ENCODE measurements at regions not wholly inside any gene's neighbourhood (a gene's known extent, or its start where the extent isn't known, plus 50 kb on each side); places are given as distances from the start of the nearest gene placed in this dataset.

DNA sequence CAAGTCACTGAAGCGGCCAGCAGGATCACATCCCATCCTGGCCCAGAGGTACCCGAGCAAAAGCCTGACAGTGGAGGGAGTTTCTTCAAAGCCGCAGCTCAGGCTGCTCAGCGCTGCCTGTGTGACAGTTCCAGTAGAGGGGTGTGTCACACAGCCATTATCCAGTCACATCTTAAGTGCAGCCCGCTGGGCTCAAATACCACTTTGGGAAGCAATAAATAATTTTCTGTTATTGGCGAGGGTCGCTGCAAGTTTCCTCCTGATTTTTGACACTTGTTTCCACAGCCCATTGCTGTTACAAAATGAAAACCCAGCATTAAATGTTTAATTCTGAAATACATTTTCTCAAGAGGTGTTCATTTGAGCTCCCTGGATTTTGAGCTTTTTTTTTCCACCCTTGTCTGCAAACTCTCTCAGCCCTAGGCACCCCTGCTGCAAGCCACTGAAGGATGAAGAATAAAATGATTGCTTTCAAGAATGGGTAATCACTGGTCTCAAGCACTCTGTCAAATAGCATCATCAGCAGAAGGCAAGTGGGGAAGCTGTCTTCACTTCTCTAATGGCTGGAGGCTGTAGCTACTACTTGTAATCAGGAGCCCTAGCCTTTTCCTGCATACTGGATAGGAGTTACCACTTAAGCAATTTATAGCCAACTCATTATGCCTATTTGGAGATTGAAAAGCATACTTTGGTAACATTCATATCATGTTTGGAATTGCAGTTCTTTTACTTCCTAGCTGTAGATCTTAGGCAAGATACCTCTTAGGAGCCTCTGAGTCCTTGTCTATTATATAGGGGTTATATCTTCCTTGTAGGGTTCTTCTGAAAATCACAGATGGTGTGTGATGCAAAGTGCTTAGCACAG is 373.7 kb downstream of the METTL15 start:
- no peak for DNase-seq (ENCODE audit: low spot score)

DNA sequence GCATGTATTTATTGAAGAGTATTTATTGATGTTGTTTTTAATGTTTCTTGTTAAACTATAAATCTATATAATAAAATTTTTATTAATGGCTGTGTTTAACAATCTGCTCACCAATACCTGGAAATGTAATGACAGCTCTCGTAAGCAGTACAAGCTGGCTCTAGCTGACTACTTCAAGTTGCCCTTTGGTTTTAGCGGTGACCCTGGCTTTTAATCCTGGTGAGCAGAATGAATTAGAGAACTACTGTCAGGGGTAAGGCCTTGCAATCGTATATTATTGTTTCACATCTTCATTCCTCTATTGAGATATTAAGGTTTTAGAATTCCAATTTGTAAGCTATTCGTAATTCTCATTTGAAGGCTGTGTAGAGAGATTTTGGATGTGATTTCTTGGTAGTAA is 372.2 kb downstream of the METTL15 start:
- no peak for DNase-seq (ENCODE audit: low spot score)

DNA sequence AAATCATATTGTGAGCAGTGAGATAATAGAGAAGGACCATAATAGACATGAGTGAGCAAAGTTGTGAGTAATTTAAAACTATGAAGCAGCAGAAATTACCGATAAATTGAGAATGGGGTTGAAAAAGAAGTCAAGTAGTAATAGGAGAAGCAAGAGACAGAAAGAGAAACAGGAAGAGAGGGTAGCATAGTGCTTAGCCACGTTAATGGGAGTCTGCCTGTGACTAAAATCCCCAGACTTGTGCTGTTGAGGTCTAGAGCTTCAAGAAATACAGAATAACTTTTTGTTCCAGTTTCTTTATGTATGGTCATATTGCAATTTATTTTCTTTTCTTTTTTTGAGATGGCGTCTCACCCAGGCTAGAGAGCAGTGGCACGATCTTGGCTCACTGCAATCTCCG is 368.7 kb downstream of the METTL15 start:
- DNase-seq (ENCODE audit: low spot score): no peak

DNA sequence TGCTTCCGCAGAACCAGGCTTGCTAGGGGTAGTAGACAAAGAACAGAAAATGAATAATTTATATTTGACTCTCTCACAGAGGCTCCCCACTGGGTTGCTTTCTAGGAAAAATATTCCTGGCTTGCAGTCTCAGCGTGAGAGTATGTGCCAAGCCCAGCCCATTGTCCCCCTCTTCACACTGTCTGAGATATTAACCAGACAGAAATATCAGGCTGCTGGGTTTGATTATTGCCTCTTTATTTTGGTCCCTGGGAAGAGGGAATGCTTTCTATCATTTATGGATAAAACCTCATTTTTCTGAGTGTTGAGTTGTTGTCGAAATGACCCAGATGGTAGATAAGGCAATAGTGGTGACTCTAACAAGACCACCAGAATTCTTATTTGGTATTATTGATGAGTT is 367.9 kb downstream of the METTL15 start:
- DNase-seq (ENCODE audit: low spot score): peak; percentile 73

DNA sequence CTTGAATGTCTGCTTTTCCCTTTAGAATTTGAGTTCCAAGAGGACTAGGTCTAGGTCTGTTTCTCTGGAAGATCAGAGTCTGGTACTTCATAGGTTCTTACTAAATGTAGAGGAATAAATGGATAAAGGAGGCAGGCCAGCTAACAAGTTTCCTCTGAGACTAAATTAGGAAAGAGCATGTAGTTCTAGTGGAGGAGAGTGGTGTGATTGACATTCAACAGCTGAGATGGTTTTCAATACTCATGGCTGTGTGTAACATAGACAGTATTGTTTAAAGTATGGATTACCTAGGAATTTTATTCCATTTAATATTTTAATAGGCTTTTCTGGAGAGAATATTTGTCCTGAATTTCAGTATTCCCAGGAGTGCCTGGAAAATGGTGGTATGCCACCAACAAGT is 364.7 kb downstream of the METTL15 start:
- no peak for DNase-seq (ENCODE audit: low spot score)

DNA sequence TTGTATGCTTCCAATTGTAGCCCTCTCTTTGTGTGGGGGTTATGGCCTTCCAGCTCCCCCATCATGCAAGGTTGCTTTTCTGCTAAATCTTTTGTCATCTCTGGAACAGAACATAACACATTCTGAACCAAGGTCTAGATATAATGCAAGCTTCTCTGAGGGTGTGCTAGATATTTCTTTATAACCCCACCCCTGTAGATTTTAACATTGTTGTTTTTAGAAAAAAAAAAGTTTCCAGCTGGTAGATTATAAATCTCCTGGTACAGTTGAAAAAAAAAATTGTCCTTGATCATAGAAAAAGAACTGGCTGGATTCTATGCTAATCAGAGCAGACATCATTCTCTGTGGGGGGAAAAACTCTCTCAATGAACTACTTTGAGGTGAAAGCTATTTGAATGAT is 363.3 kb downstream of the METTL15 start:
- DNase-seq (ENCODE audit: low spot score): no peak

DNA sequence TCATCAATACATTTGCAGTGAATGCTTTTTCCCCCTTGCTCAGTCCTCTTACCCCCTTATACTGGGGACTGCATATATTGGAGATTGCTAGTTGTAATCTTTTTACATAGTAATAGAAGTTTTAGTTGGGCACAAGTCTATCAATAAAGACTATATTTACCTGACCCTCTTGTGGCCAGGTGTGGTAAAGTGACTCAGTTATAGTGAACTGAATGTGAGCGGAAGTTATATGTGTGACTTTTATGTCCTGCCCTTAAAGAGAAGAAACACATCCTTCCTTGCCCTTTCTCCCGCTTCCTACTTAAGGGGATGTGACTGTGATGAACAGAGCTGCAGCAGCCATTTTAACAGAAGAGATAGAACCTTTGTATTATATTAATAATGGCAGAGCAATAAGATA is 362.0 kb downstream of the METTL15 start:
- DNase-seq (ENCODE audit: low spot score): no peak

DNA sequence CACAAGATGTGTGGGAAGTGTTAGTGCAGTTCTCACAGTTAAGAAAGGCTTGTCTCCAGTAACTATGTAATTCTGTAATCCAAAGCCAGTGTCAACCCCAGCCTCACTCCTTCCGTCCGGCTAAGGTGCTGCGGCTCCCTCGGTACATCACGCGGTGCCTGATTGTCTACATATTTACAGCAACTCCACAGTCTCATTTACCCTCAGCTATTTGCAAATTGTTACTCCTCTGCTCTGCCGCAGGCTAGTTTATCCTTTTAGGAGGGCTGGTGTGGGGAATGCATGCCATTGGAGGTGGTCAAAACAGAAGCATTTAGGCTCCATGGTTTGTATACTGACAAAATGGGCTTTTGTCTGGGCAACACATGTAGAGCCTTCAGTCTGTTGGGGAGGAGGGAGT is 358.3 kb downstream of the METTL15 start:
- DNase-seq (ENCODE audit: low spot score): no peak

DNA sequence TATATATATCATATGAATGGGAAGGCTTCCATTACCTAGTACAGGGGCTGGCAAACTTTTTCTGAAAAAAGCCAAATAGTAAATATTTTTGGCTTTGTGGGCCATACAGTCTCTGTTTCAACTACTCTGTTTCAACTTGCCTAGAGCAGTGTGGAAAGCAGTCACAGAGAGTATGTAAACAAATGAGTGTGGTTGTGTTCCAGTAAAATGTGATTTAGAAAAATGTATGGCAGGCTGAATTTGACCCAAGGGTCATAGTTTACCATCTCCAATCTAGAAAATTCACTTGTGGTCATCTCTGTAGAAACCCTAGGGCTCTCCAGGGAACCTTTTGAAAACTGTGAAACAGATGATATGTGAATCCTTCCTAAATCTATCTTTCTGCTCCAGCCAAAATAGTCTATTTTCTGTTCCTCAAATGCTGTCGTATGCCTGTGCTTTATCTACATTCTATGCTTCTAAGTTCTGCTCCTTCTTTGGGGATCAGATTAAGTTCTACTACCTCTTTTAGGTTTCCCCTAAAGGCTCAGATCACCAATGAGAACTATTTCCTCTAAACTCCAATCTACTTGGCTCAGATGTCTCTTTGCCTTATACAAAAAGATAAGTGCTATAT is 356.2 kb downstream of the METTL15 start:
- no peak for DNase-seq (ENCODE audit: low spot score)

DNA sequence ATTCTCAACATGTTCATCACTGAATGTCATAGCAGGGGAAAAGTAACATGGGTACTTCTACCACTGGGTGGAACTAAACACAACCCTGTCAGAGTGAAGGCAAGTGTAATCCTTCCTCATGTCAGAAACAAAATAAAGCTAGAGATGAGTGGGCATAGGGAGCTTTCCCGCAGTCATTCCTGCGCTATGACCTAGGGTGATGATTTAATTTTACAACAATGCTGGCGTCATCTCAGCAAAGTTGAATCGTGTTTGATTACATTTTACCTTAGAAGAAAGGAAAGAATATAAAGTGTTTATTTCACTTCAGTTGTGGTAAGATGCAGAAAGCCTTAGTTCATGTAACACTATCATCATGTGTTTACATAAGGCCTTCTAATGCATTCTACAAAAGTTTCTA is 355.6 kb downstream of the METTL15 start:
- no peak for DNase-seq (ENCODE audit: low spot score)

DNA sequence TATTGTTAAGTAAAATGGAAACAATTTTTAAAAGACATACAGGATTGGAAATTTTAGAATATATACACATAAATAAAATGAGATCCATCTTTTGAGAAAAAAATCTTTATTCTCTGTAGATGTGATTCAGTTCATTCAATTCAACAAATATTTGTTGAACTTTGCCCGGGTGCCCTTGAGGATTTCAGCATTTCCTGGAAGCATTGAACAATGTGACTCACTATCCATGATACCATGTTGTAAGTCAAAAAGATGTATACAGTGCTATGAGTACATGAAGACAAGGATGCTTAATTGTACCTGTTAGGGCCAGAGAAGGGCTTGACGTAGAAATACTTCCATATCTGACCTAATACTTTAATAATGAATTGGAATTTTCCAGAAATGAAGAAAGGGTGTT is 353.7 kb downstream of the METTL15 start:
- no peak for DNase-seq (ENCODE audit: low spot score)

DNA sequence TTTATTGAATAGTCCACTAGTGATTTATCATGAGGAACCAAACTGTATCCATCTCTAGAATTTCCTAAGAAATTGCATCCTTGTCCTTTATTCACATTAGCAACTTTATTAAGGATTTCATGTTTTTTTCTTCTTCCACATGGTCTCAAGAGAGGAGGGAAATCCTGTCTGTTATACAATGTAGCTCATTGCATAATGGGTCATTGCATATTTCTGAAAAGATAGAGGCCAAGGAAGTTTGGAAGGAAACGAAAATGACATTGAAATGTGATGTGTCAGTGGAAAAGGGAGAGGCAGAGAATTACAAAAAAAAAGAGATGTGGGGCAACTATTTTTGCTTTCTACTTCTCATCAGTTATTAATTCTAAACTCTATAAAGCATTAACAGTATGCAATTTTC is 353.1 kb downstream of the METTL15 start:
- DNase-seq (ENCODE audit: low spot score): no peak

DNA sequence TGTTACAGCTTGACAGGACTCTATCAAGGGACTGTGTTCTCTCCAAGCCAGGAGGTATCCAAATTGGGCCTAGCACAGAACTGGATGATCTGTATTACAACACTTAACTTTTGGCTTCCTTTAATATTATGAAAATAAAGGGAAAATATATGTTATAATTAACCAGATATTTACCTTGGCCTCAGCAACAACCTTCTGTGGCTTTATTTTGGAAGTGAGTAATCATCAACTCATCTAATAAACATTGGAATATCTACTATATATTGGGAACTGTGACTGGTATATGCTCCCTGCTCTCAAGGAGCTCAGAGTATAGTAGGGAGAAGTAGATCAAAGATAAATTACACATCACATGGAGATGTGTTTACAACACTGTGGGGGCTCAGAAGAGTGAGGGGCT is 352.2 kb downstream of the METTL15 start:
- DNase-seq (ENCODE audit: low spot score): no peak

DNA sequence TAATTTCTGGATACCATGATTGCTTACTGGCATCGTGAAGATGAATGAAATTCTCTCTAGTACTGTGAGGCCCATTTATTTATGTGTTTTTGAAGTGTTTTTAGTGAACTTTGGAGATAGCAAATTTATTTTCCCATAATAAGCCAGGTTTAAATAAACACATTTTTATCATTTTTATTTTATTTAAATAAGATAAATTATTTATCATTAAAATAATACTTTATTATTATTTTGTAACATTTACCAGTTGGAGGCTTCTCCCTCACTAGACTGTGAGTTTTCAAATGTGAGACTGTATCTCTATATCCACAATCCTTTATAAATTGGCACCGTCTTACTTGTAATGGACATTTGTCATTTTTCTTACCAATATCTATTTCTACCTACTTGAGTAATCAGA is 351.7 kb downstream of the METTL15 start:
- DNase-seq (ENCODE audit: low spot score): no peak

DNA sequence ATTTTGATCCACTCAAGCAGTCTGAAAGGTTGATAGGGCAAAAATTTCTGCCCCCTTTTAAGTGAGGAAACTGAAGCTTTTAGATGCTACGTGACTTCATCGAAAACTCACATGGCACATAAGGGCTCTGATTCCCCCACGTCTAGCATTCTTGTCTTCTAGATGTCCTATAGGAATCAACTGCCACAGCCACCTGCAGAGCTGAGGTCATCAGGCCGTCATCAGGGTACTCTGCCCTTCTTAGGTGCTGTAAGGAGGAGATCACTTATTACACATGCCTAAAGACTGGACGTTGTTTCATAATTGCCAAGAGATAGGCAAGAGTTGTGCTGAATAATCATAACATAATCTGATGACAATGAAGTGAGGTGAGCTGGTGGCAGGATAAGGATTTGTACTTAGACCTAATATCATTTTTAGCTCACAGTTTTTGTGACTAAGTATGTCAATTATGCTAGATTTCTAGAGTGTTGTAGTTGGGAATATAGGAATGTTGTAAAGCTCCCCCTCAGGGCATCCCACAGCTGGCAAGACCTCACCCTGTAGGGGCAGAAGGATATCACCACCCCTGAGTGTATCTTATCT is 349.4 kb downstream of the METTL15 start:
- DNase-seq (ENCODE audit: low spot score): no peak

DNA sequence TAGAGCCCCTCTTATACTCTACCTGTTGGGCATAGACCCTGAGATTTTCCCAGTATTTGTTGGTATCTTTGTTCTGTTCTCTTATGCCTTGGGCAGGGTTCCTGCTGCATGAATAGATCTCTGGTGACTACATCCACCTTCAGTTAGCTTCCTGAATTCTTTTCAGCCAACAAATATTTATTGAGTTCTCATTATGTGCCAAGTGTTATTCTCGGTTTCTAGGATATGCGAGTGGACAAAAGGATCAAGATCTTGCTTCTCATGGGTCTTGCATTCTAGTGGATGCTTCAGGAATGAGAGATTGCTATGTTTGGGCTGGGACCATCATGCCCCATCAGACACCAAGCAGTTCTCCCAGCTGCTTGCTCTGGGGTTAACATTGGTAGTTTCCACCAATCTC is 340.0 kb downstream of the METTL15 start:
- DNase-seq (ENCODE audit: low spot score): no peak

DNA sequence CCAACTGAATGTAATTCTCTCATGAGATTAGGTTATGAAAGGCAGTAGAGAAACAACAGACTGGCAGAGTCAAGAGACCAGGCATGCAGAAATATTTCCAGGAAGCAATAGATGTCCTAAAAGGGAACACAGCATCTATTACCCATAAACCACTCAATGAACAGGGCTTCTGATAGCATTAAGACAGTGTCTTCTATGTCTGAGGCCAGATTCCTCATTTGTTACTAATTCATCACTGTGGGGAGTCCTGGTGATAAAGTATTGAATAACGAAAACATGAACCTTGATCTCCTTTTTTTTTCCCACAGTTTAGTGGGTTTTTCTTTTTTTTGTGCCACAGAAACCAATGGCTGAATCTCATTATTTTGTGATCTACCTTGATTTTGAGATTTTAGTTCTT is 339.0 kb downstream of the METTL15 start:
- no peak for DNase-seq (ENCODE audit: low spot score)

DNA sequence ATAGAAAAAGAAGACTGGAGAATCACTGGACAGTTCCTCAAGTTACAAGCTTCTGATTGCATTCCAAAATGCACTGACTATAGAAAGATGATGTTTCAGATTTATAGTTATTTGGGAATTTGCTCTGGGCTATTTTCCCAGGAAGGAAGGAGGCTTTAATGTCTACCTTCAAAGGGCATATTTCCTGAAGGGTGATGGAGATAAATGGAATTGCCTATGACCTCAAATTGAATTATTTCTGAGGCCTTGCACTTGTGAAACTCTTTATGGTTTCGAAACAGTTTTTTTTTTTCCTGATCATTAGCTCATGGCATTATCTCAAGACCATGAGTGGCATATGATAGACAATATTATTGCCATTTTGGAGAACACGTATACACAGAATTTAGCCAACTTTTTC is 333.9 kb downstream of the METTL15 start:
- DNase-seq (ENCODE audit: low spot score): no peak

DNA sequence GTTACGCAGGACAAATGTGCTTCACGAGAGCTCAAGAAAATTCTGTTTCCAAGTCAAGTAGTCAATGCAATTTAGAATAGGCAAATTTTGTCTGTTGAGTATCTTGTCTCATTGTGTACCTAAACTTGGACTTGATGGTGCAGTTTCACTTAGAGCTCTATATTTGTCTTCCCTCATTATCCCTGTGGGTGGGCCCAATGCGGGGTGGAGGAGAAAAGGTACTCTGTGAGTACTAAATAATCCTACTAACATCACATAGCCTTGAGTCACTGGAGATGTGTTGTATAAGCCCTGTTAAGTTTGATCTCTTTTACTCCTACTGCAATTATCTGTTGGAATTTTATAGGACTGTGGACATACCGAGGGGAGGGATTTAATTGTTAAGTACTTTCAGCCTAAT is 331.2 kb downstream of the METTL15 start:
- no peak for DNase-seq (ENCODE audit: low spot score)

DNA sequence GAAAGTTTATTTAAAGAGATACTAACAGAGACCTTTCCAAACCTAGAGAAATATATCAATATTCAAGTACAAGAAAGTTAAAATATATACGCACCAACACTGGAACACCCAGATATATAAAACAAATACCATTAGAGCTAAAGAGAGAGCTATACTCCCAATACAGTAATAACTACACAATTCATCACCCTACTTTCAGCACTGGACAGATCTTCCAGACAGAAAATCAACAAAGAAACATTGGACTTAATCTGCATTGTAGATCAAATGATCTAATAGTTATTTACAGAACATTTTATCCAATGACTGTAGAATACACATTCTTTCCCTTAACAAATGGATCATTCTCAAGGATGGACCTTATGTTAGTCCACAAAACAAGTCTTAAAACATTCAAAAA is 311.9 kb downstream of the METTL15 start:
- no peak for DNase-seq (ENCODE audit: low spot score)

DNA sequence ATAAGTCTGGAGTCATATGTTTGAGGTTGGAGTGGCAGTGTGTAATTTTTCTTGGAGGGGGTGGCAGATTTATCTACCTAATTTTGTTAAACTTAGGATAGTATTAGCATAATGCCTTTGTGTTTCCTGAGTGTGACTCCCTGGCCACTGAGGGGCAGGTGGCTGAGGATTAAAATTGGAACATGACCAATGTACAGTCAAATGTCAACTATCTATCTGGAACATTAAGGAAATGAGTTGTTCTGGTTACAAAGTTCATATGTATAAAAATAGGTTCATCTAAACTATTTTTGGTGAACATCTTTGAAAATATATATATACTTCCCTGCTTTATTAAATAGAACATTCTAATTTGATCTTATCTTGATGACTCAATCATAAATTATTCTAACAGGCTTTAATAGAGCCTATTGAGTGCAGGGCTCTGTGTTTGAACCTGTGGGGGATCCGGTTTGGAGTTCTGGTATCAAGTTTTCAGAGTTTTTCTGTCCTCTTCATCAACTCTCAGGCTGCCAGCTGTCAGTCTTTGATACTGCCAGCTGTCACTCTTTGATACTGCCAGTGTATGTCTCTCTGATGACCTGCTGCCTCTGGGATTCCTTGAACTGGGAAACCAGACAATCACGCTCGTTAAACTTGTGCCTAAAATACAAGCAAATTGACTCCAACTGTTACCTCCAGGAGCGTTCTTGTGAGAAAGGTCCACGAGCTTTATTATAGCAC is 309.6 kb downstream of the METTL15 start:
- DNase-seq (ENCODE audit: low spot score): no peak

DNA sequence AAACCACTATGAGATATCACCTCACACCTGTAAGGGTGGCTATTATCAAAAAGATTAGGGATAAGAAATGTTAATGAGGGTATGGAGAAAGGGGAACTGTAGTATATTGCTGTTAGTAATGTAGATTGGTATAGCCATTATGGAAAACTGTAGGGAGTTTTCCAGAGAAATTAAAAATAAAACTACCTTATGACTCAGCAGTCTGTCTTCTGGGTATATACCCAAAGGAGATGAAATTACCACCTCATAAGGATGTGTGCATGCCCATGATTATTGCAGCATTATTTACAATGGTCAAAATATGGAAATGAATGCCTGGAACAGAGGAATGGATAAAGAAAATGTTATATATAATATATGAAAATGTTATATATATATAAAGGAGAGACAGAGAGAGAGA is 303.8 kb downstream of the METTL15 start:
- no peak for DNase-seq (ENCODE audit: low spot score)

DNA sequence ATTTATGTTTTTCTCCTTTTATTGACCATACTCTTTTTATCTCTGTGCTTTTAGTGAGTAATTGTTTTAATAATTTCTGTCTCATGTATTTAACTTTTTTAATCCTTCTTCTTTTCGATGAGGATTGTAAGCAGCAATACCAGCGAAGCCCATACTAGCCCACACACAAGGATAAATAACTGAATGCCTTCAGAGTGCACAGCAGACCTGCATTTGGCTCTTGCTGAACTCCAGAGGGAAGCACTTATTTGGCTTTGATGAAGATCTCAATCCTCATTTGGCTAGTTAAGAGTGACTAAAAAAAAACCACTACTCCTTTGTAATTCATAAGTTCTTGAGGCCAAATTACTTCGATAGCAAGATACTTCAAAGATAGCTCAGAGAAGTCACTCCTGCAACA is 293.3 kb downstream of the METTL15 start:
- DNase-seq (ENCODE audit: low spot score): no peak

All from left forelimb (tissue), 1 donor.